Gastrocnemius medialis (tissue), 4 donors: ENCODE measurements at regions not wholly inside any gene's neighbourhood (a gene's known extent, or its start where the extent isn't known, plus 50 kb on each side); places are given as distances from the start of the nearest gene placed in this dataset.
"Not testable (repeated sequence)": the region's sequence is repeated elsewhere in the genome, so short reads cannot be mapped to it uniquely, and the experiment has no call there.

ENCODE experiments used
- CTCF ChIP-seq, 5 experiments: fragments of 450-650 bp in 3 of 5; fragments of 200-600 bp in 2 of 5; sonication (generic) in 2 of 5; IDR thresholded peaks in 4 of 5; conservative IDR thresholded peaks in 1 of 5; 1 replicate in 4 of 5; 2 replicates in 1 of 5; pipeline ENCODE4 v1.5.1; 2016 to 2019; ENCODE audit warnings: antibody characterized with exemption in 5 of 5, mild to moderate bottlenecking in 3 of 5, moderate library complexity in 3 of 5
- POLR2A ChIP-seq, 2 donors: fragments of 450-650 bp; IDR thresholded peaks; one replicate each; pipeline ENCODE4 v1.6.1; 2017; ENCODE audit warnings: antibody characterized with exemption in 2 of 2, mild to moderate bottlenecking in 2 of 2, moderate library complexity in 2 of 2

GRCh38 chr2:183975676-183976075 lies 622.7 kb upstream of the ZNF804A start:
- not testable (repeated sequence) for TF ChIP-seq CTCF (IDR thresholded peaks at IDR 0.05 in 4 of 5, conservative IDR thresholded peaks at IDR 0.05 in 1 of 5); POLR2A (IDR thresholded peaks at IDR 0.05)
